GM12878 (cell line): ENCODE measurements at regions not wholly inside any gene's neighbourhood (a gene's known extent, or its start where the extent isn't known, plus 50 kb on each side); places are given as distances from the start of the nearest gene placed in this dataset.
"Not testable (repeated sequence)": the region's sequence is repeated elsewhere in the genome, so short reads cannot be mapped to it uniquely, and the experiment has no call there.

ENCODE experiments used
- ATAC-seq: fragments of 200-7000 bp; cut with Tn5 transposase; 3 replicates; pipeline ENCODE4 v1.9.1; 2020; ENCODE audit warnings: mild to moderate bottlenecking, moderate library complexity
- BruUV-seq: library from RNA; stranded (reverse); fragments of 400-500 nt; replicated peaks from 2 replicates; lab custom pipeline; 2021; lab: Mats Ljungman, UMichigan
- CTCF ChIA-PET: fragments of 300-600 bp; sonication (Branson Sonifier 250); formaldehyde crosslinking; extraction: SDS; loops from one replicate; lab custom pipeline; 2021; ENCODE audit warnings: inconsistent platforms; lab: Yijun Ruan, JAX
- POLR2A ChIA-PET: fragments of 350-600 bp; formaldehyde crosslinking; extraction: SDS; loops from one replicate; lab custom pipeline; 2021; ENCODE audit warnings: inconsistent platforms; lab: Charles Lee
- RAD21 ChIA-PET: fragments of 300-600 bp; sonication (Branson Sonifier 250); formaldehyde crosslinking; loops from one replicate; lab custom pipeline; 2023; ENCODE audit warnings: antibody characterized with exemption; ENCODE audit not compliant: unreplicated experiment; lab: Charles Lee
- SMC1A ChIA-PET: fragments of 300-600 bp; sonication (Branson Sonifier 250); formaldehyde crosslinking; loops from one replicate; lab custom pipeline; 2023; ENCODE audit not compliant: unreplicated experiment, uncharacterized antibody; lab: Charles Lee
- DNase-seq: peaks from one replicate; pipeline ENCODE4 v3.0.0-alpha.2; 2011; ENCODE audit warnings: low read depth, low spot score
- FAIRE-seq: peaks from 3 replicates; lab custom pipeline; 2011; peaks lifted over from hg19 to GRCh38; lab: Jason Lieb, UNC
- H2AFZ ChIP-seq: 2 replicates; pipeline ENCODE4 v1.6.0; 2011; ENCODE audit warnings: low read depth, low read length, control low read depth; ENCODE audit not compliant: control insufficient read depth
- H3K27ac ChIP-seq: 2 replicates; pipeline ENCODE4 v1.5.1; 2011; ENCODE audit warnings: control low read depth; ENCODE audit not compliant: control insufficient read depth, insufficient read depth
- H3K27me3 ChIP-seq, 2 experiments: replicated peaks in 1 of 2; 2 replicates each; pipeline versions ENCODE4 v1.6.0 to v1.6.1; 2011; ENCODE audit warnings: low read length in 1 of 2; ENCODE audit not compliant: control insufficient read depth in 2 of 2, insufficient read depth in 2 of 2
- H3K36me3 ChIP-seq, 2 experiments: 2 replicates each; pipeline ENCODE4 v1.5.1; 2011; ENCODE audit warnings: low read length in 1 of 2; ENCODE audit not compliant: control insufficient read depth in 2 of 2, insufficient read depth in 2 of 2
- H3K4me1 ChIP-seq: 2 replicates; pipeline ENCODE4 v1.6.1; 2011; ENCODE audit warnings: mild to moderate bottlenecking, low read length, moderate library complexity, mixed read lengths; ENCODE audit not compliant: control insufficient read depth, insufficient read depth
- H3K4me2 ChIP-seq: 2 replicates; pipeline ENCODE4 v1.6.0; 2011; ENCODE audit warnings: control low read depth; ENCODE audit not compliant: control insufficient read depth, insufficient read depth
- H3K4me3 ChIP-seq: fragments of 200-600 bp; sonication (generic); 2 replicates; pipeline ENCODE4 v1.5.1; 2016
- H3K79me2 ChIP-seq: 2 replicates; pipeline ENCODE4 v1.6.0; 2011; ENCODE audit warnings: low read length; ENCODE audit not compliant: control insufficient read depth, insufficient read depth
- H3K9ac ChIP-seq: 2 replicates; pipeline ENCODE4 v1.8.0; 2011; ENCODE audit warnings: low read length, control low read depth, mixed read lengths; ENCODE audit not compliant: control insufficient read depth, insufficient read depth
- H3K9me3 ChIP-seq: replicated peaks from 3 replicates; pipeline ENCODE4 v1.5.1; 2011; ENCODE audit warnings: mild to moderate bottlenecking, low read length; ENCODE audit not compliant: control insufficient read depth, insufficient read depth
- H4K20me1 ChIP-seq: 2 replicates; pipeline ENCODE4 v1.6.0; 2011; ENCODE audit not compliant: control insufficient read depth, insufficient read depth
- CREB1 ChIP-seq: IDR thresholded peaks from 2 replicates; pipeline ENCODE4 v1.6.1; 2012; ENCODE audit warnings: low read depth, mild to moderate bottlenecking, inconsistent platforms
- ELK1 ChIP-seq: IDR thresholded peaks from 2 replicates; pipeline ENCODE4 v1.6.1; 2012; ENCODE audit warnings: low read depth, low read length, improper control_type of control experiment
- NKRF ChIP-seq: fragments of 450-650 bp; conservative IDR thresholded peaks from 2 replicates; pipeline ENCODE4 v1.6.1; 2017; ENCODE audit warnings: mild to moderate bottlenecking, moderate library complexity
- RAD21 ChIP-seq: IDR thresholded peaks from 2 replicates; pipeline ENCODE4 v1.6.1; 2011; ENCODE audit warnings: mild to moderate bottlenecking, low read depth, low read length, moderate library complexity; ENCODE audit not compliant: insufficient read depth
- RELB ChIP-seq: fragments of 450-650 bp; IDR thresholded peaks from 2 replicates; pipeline ENCODE4 v1.6.1; 2017; ENCODE audit warnings: low read depth, mild to moderate bottlenecking, moderate library complexity
- WGBS: methylation state at CpG from one replicate; pipeline ENCODE4 v1.1.6; 2016; ENCODE audit warnings: low lambda C conversion rate; ENCODE audit not compliant: insufficient replicate concordance, insufficient coverage; ENCODE audit errors: missing lambda C conversion rate; 5-methylcytosine and 5-hydroxymethylcytosine counted together
- in situ Hi-C: fragments of 300-500 bp; cut with MboI; formaldehyde crosslinking; loops from 9 replicates; pipeline ENCODE4 v1.14.3; 2018; ENCODE audit warnings: mixed read lengths
- intact Hi-C: fragments of 100-400 bp; cut with micrococcal nuclease; formaldehyde crosslinking; loops from one replicate; pipeline ENCODE4 v1.14.2; 2022; ENCODE audit not compliant: unreplicated experiment

GRCh38 chr3:144900366-144900765 is 928.7 kb downstream of the DIPK2A start:
- Histone ChIP-seq H3K4me1 (no peaks in the 10 kb centered on the region), H4K20me1 (no peaks in the 10 kb centered on the region), H3K79me2 (no peaks in the 10 kb centered on the region), H2AFZ (no peak overlapping the region), H3K9ac (no peak overlapping the region), H3K9me3 (no peaks in the 10 kb centered on the region)
- ATAC-seq = no peak
- no peak for TF ChIP-seq NKRF
- TF ChIP-seq RAD21 = no peak
- no peak for TF ChIP-seq ELK1
- no peak for TF ChIP-seq RELB
- no peak for TF ChIP-seq CREB1
- TF ChIP-seq, all 136 proteins: peak for 0
- ChIA-PET POLR2A (no interaction called here), RAD21 (no interaction called here), CTCF (no interaction called here), SMC1A (no interaction called here)
- in situ Hi-C loops (no loop called here), intact Hi-C loops (no loop called here)
- DNase-seq (no peak), FAIRE-seq (no peak)
- BruUV-seq = no TSS peak
- Histone ChIP-seq H3K4me3 (no peak overlapping the region), H3K36me3 (no peaks in the 10 kb centered on the region), H3K4me2 (no peak overlapping the region), H3K27me3 (no peaks in the 10 kb centered on the region), H3K27ac (no peak overlapping the region)

- BruUV-seq, POLR2A ChIA-PET, H3K9ac ChIP-seq, H4K20me1 ChIP-seq, ATAC-seq, H3K4me3 ChIP-seq, H3K27ac ChIP-seq, DNase-seq, CTCF ChIA-PET, H3K27me3 ChIP-seq, H3K9me3 ChIP-seq, H2AFZ ChIP-seq, intact Hi-C loops, RAD21 ChIA-PET, in situ Hi-C loops, H3K4me1 ChIP-seq, FAIRE-seq, H3K4me2 ChIP-seq, H3K36me3 ChIP-seq, SMC1A ChIA-PET, H3K79me2 ChIP-seq: not testable (repeated sequence)
- WGBS = 22% methylated on average over 3 of the region's 3 CpGs
These were observed 936.0 kb downstream of the DIPK2A start for GRCh38 chr3:144907581-144907980.
